ENCODE measurements at regions not wholly inside any gene's neighbourhood (a gene's known extent, or its start where the extent isn't known, plus 50 kb on each side); places are given as distances from the start of the nearest gene placed in this dataset.

- TF ChIP-seq EGR1 (IDR thresholded peaks at IDR 0.05; ENCODE audit: low read depth in 2 of 2) = no peak
- TF ChIP-seq SP1 (IDR thresholded peaks at IDR 0.05) = no peak
- no peak for TF ChIP-seq MAX (IDR thresholded peaks at IDR 0.05)
- TF ChIP-seq ATF3 (IDR thresholded peaks at IDR 0.05) = no peak
- TF ChIP-seq RAD21 (IDR thresholded peaks at IDR 0.05) = no peak
- TF ChIP-seq FOXA1 (IDR thresholded peaks at IDR 0.05) = no peak
- no peak for TF ChIP-seq GABPA (IDR thresholded peaks at IDR 0.05 in 1 of 2, conservative IDR thresholded peaks at IDR 0.05 in 1 of 2)
- TF ChIP-seq, protein P1, sequence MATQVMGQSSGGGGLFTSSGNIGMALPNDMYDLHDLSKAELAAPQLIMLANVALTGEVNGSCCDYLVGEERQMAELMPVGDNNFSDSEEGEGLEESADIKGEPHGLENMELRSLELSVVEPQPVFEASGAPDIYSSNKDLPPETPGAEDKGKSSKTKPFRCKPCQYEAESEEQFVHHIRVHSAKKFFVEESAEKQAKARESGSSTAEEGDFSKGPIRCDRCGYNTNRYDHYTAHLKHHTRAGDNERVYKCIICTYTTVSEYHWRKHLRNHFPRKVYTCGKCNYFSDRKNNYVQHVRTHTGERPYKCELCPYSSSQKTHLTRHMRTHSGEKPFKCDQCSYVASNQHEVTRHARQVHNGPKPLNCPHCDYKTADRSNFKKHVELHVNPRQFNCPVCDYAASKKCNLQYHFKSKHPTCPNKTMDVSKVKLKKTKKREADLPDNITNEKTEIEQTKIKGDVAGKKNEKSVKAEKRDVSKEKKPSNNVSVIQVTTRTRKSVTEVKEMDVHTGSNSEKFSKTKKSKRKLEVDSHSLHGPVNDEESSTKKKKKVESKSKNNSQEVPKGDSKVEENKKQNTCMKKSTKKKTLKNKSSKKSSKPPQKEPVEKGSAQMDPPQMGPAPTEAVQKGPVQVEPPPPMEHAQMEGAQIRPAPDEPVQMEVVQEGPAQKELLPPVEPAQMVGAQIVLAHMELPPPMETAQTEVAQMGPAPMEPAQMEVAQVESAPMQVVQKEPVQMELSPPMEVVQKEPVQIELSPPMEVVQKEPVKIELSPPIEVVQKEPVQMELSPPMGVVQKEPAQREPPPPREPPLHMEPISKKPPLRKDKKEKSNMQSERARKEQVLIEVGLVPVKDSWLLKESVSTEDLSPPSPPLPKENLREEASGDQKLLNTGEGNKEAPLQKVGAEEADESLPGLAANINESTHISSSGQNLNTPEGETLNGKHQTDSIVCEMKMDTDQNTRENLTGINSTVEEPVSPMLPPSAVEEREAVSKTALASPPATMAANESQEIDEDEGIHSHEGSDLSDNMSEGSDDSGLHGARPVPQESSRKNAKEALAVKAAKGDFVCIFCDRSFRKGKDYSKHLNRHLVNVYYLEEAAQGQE (IDR thresholded peaks at IDR 0.05) = no peak
- TF ChIP-seq HNF4G (IDR thresholded peaks at IDR 0.05) = no peak
- TF ChIP-seq, protein P2, sequence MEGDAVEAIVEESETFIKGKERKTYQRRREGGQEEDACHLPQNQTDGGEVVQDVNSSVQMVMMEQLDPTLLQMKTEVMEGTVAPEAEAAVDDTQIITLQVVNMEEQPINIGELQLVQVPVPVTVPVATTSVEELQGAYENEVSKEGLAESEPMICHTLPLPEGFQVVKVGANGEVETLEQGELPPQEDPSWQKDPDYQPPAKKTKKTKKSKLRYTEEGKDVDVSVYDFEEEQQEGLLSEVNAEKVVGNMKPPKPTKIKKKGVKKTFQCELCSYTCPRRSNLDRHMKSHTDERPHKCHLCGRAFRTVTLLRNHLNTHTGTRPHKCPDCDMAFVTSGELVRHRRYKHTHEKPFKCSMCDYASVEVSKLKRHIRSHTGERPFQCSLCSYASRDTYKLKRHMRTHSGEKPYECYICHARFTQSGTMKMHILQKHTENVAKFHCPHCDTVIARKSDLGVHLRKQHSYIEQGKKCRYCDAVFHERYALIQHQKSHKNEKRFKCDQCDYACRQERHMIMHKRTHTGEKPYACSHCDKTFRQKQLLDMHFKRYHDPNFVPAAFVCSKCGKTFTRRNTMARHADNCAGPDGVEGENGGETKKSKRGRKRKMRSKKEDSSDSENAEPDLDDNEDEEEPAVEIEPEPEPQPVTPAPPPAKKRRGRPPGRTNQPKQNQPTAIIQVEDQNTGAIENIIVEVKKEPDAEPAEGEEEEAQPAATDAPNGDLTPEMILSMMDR (IDR thresholded peaks at IDR 0.05; ENCODE audit: low read depth, low read length, missing input control) = no peak
- no peak for TF ChIP-seq NR2F2 (IDR thresholded peaks at IDR 0.05)
- no peak for TF ChIP-seq JUND (IDR thresholded peaks at IDR 0.05)
- TF ChIP-seq HNF4A (conservative IDR thresholded peaks at IDR 0.05) = no peak
- no peak for TF ChIP-seq RXRA (IDR thresholded peaks at IDR 0.05)
- TF ChIP-seq FOXA2 (IDR thresholded peaks at IDR 0.05) = no peak
- TF ChIP-seq TAF1 (conservative IDR thresholded peaks at IDR 0.05) = no peak
- no peak for TF ChIP-seq YY1 (IDR thresholded peaks at IDR 0.05)
- TF ChIP-seq, protein P3, sequence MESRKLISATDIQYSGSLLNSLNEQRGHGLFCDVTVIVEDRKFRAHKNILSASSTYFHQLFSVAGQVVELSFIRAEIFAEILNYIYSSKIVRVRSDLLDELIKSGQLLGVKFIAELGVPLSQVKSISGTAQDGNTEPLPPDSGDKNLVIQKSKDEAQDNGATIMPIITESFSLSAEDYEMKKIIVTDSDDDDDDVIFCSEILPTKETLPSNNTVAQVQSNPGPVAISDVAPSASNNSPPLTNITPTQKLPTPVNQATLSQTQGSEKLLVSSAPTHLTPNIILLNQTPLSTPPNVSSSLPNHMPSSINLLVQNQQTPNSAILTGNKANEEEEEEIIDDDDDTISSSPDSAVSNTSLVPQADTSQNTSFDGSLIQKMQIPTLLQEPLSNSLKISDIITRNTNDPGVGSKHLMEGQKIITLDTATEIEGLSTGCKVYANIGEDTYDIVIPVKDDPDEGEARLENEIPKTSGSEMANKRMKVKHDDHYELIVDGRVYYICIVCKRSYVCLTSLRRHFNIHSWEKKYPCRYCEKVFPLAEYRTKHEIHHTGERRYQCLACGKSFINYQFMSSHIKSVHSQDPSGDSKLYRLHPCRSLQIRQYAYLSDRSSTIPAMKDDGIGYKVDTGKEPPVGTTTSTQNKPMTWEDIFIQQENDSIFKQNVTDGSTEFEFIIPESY (IDR thresholded peaks at IDR 0.05) = no peak
- Histone ChIP-seq H3K27ac (ENCODE audit: low read depth in 1 of 2, low read length in 2 of 2) (no peak overlapping the region), H3K4me1 (ENCODE audit: control insufficient read depth in 4 of 4, insufficient read depth in 4 of 4, low read length in 3 of 4) (no peaks in the 10 kb centered on the region)
Measured at GRCh38 chr14:96617635-96618034, 115.5 kb downstream of the PAPOLA start.

More at GRCh38 chr14:96617635-96618034, 115.5 kb downstream of the PAPOLA start:
- Histone ChIP-seq H3K9me3 (ENCODE audit: control insufficient read depth in 4 of 4, low read length in 3 of 4) (no peaks in the 10 kb centered on the region), H3K27me3 (ENCODE audit: control insufficient read depth in 4 of 4, insufficient read depth in 4 of 4, low read length in 3 of 4) (peaks cover 0 to 5% (median 0%) of the 10 kb centered on the region in 4 donors), H3K9ac (ENCODE audit: low read depth in 1 of 2, low read length in 2 of 2) (no peak overlapping the region), H3K4me3 (ENCODE audit: low read depth in 1 of 3, low read length in 3 of 3) (no peak overlapping the region), H3K36me3 (ENCODE audit: control insufficient read depth in 4 of 4, insufficient read depth in 3 of 4, low read depth in 1 of 4, low read length in 3 of 4) (no peaks in the 10 kb centered on the region)
- WGBS = 77% methylated on average over 4 of the region's 4 CpGs
- no peak for DNase-seq (ENCODE audit: low spot score)
